ENCODE measurements at regions not wholly inside any gene's neighbourhood (a gene's known extent, or its start where the extent isn't known, plus 50 kb on each side); places are given as distances from the start of the nearest gene placed in this dataset.

- DNase-seq (ENCODE audit: low spot score) = no peak
- H3K79me2 ChIP-seq (replicated peaks; ENCODE audit: insufficient read depth) = no peaks in the 10 kb centered on the region
- H3K27me3 ChIP-seq (ENCODE audit: insufficient read depth) = no peaks in the 10 kb centered on the region
- H2AFZ ChIP-seq = no peak overlapping the region
- no peaks in the 10 kb centered on the region for H3K36me3 Mint-ChIP-seq (ENCODE audit: low read depth)
- H3K9me3 Mint-ChIP-seq = no peaks in the 10 kb centered on the region
- H4K20me1 ChIP-seq (replicated peaks; ENCODE audit: insufficient read depth) = no peaks in the 10 kb centered on the region
- no peaks in the 10 kb centered on the region for H3K9me2 ChIP-seq (ENCODE audit: insufficient read depth)
- H3K4me2 ChIP-seq = no peak overlapping the region
- H3K36me3 ChIP-seq (ENCODE audit: insufficient read depth) = no peaks in the 10 kb centered on the region
- H3K27ac ChIP-seq (ENCODE audit: low read depth) = no peak overlapping the region
- H3K4me1 Mint-ChIP-seq = peaks cover 4% of the 10 kb centered on the region; the same call in 2 of the 3 replicates
- H3K4me1 ChIP-seq (ENCODE audit: insufficient read depth) = no peaks in the 10 kb centered on the region
- H3K4me3 Mint-ChIP-seq = no peak overlapping the region
- H3K4me3 ChIP-seq = no peak overlapping the region
- no peak for ATAC-seq
- TF ChIP-seq, protein P1, sequence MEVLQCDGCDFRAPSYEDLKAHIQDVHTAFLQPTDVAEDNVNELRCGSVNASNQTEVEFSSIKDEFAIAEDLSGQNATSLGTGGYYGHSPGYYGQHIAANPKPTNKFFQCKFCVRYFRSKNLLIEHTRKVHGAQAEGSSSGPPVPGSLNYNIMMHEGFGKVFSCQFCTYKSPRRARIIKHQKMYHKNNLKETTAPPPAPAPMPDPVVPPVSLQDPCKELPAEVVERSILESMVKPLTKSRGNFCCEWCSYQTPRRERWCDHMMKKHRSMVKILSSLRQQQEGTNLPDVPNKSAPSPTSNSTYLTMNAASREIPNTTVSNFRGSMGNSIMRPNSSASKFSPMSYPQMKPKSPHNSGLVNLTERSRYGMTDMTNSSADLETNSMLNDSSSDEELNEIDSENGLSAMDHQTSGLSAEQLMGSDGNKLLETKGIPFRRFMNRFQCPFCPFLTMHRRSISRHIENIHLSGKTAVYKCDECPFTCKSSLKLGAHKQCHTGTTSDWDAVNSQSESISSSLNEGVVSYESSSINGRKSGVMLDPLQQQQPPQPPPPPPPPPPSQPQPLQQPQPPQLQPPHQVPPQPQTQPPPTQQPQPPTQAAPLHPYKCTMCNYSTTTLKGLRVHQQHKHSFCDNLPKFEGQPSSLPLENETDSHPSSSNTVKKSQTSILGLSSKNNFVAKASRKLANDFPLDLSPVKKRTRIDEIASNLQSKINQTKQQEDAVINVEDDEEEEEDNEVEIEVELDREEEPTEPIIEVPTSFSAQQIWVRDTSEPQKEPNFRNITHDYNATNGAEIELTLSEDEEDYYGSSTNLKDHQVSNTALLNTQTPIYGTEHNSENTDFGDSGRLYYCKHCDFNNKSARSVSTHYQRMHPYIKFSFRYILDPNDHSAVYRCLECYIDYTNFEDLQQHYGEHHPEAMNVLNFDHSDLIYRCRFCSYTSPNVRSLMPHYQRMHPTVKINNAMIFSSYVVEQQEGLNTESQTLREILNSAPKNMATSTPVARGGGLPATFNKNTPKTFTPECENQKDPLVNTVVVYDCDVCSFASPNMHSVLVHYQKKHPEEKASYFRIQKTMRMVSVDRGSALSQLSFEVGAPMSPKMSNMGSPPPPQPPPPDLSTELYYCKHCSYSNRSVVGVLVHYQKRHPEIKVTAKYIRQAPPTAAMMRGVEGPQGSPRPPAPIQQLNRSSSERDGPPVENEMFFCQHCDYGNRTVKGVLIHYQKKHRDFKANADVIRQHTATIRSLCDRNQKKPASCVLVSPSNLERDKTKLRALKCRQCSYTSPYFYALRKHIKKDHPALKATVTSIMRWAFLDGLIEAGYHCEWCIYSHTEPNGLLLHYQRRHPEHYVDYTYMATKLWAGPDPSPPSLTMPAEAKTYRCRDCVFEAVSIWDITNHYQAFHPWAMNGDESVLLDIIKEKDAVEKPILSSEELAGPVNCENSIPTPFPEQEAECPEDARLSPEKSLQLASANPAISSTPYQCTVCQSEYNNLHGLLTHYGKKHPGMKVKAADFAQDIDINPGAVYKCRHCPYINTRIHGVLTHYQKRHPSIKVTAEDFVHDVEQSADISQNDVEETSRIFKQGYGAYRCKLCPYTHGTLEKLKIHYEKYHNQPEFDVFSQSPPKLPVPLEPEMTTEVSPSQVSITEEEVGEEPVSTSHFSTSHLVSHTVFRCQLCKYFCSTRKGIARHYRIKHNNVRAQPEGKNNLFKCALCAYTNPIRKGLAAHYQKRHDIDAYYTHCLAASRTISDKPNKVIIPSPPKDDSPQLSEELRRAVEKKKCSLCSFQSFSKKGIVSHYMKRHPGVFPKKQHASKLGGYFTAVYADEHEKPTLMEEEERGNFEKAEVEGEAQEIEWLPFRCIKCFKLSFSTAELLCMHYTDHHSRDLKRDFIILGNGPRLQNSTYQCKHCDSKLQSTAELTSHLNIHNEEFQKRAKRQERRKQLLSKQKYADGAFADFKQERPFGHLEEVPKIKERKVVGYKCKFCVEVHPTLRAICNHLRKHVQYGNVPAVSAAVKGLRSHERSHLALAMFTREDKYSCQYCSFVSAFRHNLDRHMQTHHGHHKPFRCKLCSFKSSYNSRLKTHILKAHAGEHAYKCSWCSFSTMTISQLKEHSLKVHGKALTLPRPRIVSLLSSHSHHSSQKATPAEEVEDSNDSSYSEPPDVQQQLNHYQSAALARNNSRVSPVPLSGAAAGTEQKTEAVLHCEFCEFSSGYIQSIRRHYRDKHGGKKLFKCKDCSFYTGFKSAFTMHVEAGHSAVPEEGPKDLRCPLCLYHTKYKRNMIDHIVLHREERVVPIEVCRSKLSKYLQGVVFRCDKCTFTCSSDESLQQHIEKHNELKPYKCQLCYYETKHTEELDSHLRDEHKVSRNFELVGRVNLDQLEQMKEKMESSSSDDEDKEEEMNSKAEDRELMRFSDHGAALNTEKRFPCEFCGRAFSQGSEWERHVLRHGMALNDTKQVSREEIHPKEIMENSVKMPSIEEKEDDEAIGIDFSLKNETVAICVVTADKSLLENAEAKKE (CRISPR knock-in tag; IDR thresholded peaks at IDR 0.05) = no peak
- TF ChIP-seq EZH2phosphoT487 (IDR thresholded peaks at IDR 0.05; ENCODE audit: unreplicated experiment) (no peak), NANOG (IDR thresholded peaks at IDR 0.05; ENCODE audit: borderline replicate concordance) (no peak), ZNF114 (CRISPR knock-in tag; IDR thresholded peaks at IDR 0.05) (no peak), REST (IDR thresholded peaks at IDR 0.05; ENCODE audit: unreplicated experiment) (no peak), EZH2 (IDR thresholded peaks at IDR 0.05; ENCODE audit: low read depth, unreplicated experiment) (no peak), POLR2AphosphoS5 (IDR thresholded peaks at IDR 0.05; ENCODE audit: low read depth) (no peak), JUNB (IDR thresholded peaks at IDR 0.05; ENCODE audit: unreplicated experiment) (no peak)
- TF ChIP-seq, protein P2, sequence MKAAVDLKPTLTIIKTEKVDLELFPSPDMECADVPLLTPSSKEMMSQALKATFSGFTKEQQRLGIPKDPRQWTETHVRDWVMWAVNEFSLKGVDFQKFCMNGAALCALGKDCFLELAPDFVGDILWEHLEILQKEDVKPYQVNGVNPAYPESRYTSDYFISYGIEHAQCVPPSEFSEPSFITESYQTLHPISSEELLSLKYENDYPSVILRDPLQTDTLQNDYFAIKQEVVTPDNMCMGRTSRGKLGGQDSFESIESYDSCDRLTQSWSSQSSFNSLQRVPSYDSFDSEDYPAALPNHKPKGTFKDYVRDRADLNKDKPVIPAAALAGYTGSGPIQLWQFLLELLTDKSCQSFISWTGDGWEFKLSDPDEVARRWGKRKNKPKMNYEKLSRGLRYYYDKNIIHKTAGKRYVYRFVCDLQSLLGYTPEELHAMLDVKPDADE (IDR thresholded peaks at IDR 0.05) = no peak
- H3K27ac Mint-ChIP-seq = no peak overlapping the region
- H3K27me3 Mint-ChIP-seq (ENCODE audit: insufficient read depth, low read depth, poor library complexity) = no peaks in the 10 kb centered on the region
- H3F3A ChIP-seq (replicated peaks; ENCODE audit: low read depth) = no peaks in the 10 kb centered on the region
Observed at GRCh38 chr6:54613596-54613995, 233.0 kb upstream of the FAM83B start.
